Neural cell (in vitro differentiated cells): ENCODE measurements at regions not wholly inside any gene's neighbourhood (a gene's known extent, or its start where the extent isn't known, plus 50 kb on each side); places are given as distances from the start of the nearest gene placed in this dataset.

ENCODE experiments used
- H2AFZ ChIP-seq: fragments of 200-600, 300-800 bp; sonication (generic), shearing (Covaris generic); 2 replicates; pipeline ENCODE4 v1.6.0; 2014; ENCODE audit warnings: low read depth, mild to moderate bottlenecking, antibody characterized with exemption, low read length, moderate library complexity
- H3F3A ChIP-seq: fragments of 200-600 bp; shearing (Covaris generic); 2 replicates; pipeline ENCODE4 v1.6.1; 2016; ENCODE audit warnings: mild to moderate bottlenecking, moderate library complexity, mixed read lengths, antibody characterized with exemption, low read length; ENCODE audit not compliant: insufficient read depth, poor library complexity, severe bottlenecking
- H3K27ac ChIP-seq: fragments of 200-600, 300-800 bp; sonication (generic), shearing (Covaris generic); 2 replicates; pipeline ENCODE4 v1.5.1; 2014; ENCODE audit warnings: mild to moderate bottlenecking, low read length, moderate library complexity
- H3K27me3 ChIP-seq: fragments of 300-800, 200-600 bp; sonication (generic), shearing (Covaris generic); 2 replicates; pipeline ENCODE4 v1.6.0; 2014; ENCODE audit warnings: mild to moderate bottlenecking, low read depth, low read length, moderate library complexity; ENCODE audit not compliant: insufficient read depth
- H3K36me3 ChIP-seq: fragments of 300-800, 200-600 bp; sonication (generic), shearing (Covaris generic); 2 replicates; pipeline ENCODE4 v1.5.1; 2014; ENCODE audit warnings: mild to moderate bottlenecking, antibody characterized with exemption, low read length, moderate library complexity; ENCODE audit not compliant: insufficient read depth
- H3K4me2 ChIP-seq: fragments of 300-800, 200-600 bp; sonication (generic), shearing (Covaris generic); 2 replicates; pipeline ENCODE4 v1.6.0; 2014; ENCODE audit warnings: mild to moderate bottlenecking, low read length
- H3K4me3 ChIP-seq: fragments of 300-800, 200-600 bp; sonication (generic), shearing (Covaris generic); 2 replicates; pipeline ENCODE4 v1.5.1; 2014; ENCODE audit warnings: mild to moderate bottlenecking, low read length, moderate library complexity
- H3K79me2 ChIP-seq: fragments of 200-600 bp; shearing (Covaris generic); replicated peaks from 2 replicates; pipeline ENCODE4 v1.6.0; 2014; ENCODE audit warnings: mild to moderate bottlenecking, low read length, moderate library complexity; ENCODE audit not compliant: insufficient read depth
- H3K9ac ChIP-seq: fragments of 300-800, 200-600 bp; sonication (generic), shearing (Covaris generic); 2 replicates; pipeline ENCODE4 v1.6.1; 2016; ENCODE audit warnings: mild to moderate bottlenecking, low read length, mixed read lengths
- H3K9me2 ChIP-seq: fragments of 200-600 bp; shearing (Covaris generic); 2 replicates; pipeline ENCODE4 v1.6.1; 2016; ENCODE audit warnings: mild to moderate bottlenecking, low read length, mixed read lengths; ENCODE audit not compliant: insufficient read depth
- H3K9me3 ChIP-seq: fragments of 200-600, 300-800 bp; sonication (generic), shearing (Covaris generic); 2 replicates; pipeline ENCODE4 v1.6.1; 2016; ENCODE audit warnings: mild to moderate bottlenecking, mixed run types, low read length, moderate library complexity, mixed read lengths
- H4K20me1 ChIP-seq: fragments of 200-600 bp; shearing (Covaris generic); 2 replicates; pipeline ENCODE4 v1.6.1; 2016; ENCODE audit warnings: mild to moderate bottlenecking, mixed run types; ENCODE audit not compliant: insufficient read depth
- CTCF ChIP-seq: fragments of 450-650 bp; IDR thresholded peaks from 2 replicates; pipeline ENCODE4 v1.5.1; 2014; ENCODE audit warnings: antibody characterized with exemption, mild to moderate bottlenecking, moderate library complexity; ENCODE audit not compliant: poor library complexity, severe bottlenecking
- EP300 ChIP-seq: fragments of 450-650 bp; conservative IDR thresholded peaks from 2 replicates; pipeline ENCODE4 v1.6.1; 2014; ENCODE audit warnings: antibody characterized with exemption, mild to moderate bottlenecking, moderate library complexity; ENCODE audit not compliant: poor library complexity, severe bottlenecking
- EZH2 ChIP-seq: fragments of 200-600, 300-800 bp; shearing (Covaris generic), sonication (generic); IDR thresholded peaks from 2 replicates; pipeline ENCODE4 v1.6.1; 2014; ENCODE audit warnings: antibody characterized with exemption, low read length, borderline replicate concordance, mild to moderate bottlenecking; ENCODE audit not compliant: insufficient read depth, poor library complexity, severe bottlenecking
- MXI1 ChIP-seq: fragments of 450-650 bp; conservative IDR thresholded peaks from 2 replicates; pipeline ENCODE4 v1.6.1; 2014; ENCODE audit warnings: antibody characterized with exemption, mild to moderate bottlenecking; ENCODE audit not compliant: poor library complexity, severe bottlenecking
- POLR2AphosphoS5 ChIP-seq: IDR thresholded peaks from 2 replicates; pipeline ENCODE4 v1.6.1; 2012
- RAD21 ChIP-seq: fragments of 450-650 bp; conservative IDR thresholded peaks from 2 replicates; pipeline ENCODE4 v1.6.1; 2014; ENCODE audit warnings: antibody characterized with exemption, mild to moderate bottlenecking, moderate library complexity
- REST ChIP-seq: IDR thresholded peaks from 2 replicates; pipeline ENCODE4 v1.6.1; 2012; ENCODE audit warnings: borderline replicate concordance
- SMC3 ChIP-seq: fragments of 450-650 bp; conservative IDR thresholded peaks from 2 replicates; pipeline ENCODE4 v1.6.1; 2014; ENCODE audit warnings: antibody characterized with exemption, mild to moderate bottlenecking, moderate library complexity; ENCODE audit not compliant: poor library complexity
- TAF1 ChIP-seq: IDR thresholded peaks from 2 replicates; pipeline ENCODE4 v1.6.1; 2012; ENCODE audit warnings: low read depth

GRCh38 chr2:82834893-82835292, 1624.2 kb downstream of the SUCLG1 start:
- no peak overlapping the region for H3K4me2 ChIP-seq
- H3K9me3 ChIP-seq = no peaks in the 10 kb centered on the region
- no peak overlapping the region for H3K9ac ChIP-seq
- H3K27me3 ChIP-seq = no peaks in the 10 kb centered on the region
- TF ChIP-seq MXI1 (no peak), REST (no peak), CTCF (no peak), EZH2 (no peak), SMC3 (no peak), TAF1 (no peak), RAD21 (no peak), EP300 (no peak), POLR2AphosphoS5 (no peak)
- no peaks in the 10 kb centered on the region for H4K20me1 ChIP-seq
- no peaks in the 10 kb centered on the region for H3K79me2 ChIP-seq
- H3K4me3 ChIP-seq = no peak overlapping the region
- H3K27ac ChIP-seq = no peak overlapping the region
- H3K9me2 ChIP-seq = no peaks in the 10 kb centered on the region
- H2AFZ ChIP-seq = no peak overlapping the region
- no peaks in the 10 kb centered on the region for H3F3A ChIP-seq
- no peaks in the 10 kb centered on the region for H3K36me3 ChIP-seq

GRCh38 chr2:82827426-82827825, 1631.7 kb downstream of the SUCLG1 start:
- Histone ChIP-seq H3K36me3 (no peaks in the 10 kb centered on the region), H4K20me1 (no peaks in the 10 kb centered on the region), H3K9ac (no peak overlapping the region), H3F3A (no peaks in the 10 kb centered on the region), H3K4me3 (no peak overlapping the region), H3K9me2 (no peaks in the 10 kb centered on the region), H3K79me2 (no peaks in the 10 kb centered on the region), H3K27me3 (no peaks in the 10 kb centered on the region), H3K27ac (no peak overlapping the region), H2AFZ (no peak overlapping the region), H3K9me3 (no peaks in the 10 kb centered on the region), H3K4me2 (no peak overlapping the region)
- TF ChIP-seq CTCF (no peak), EP300 (no peak)
